Thyroid gland (tissue), 4 donors: ENCODE measurements at regions not wholly inside any gene's neighbourhood (a gene's known extent, or its start where the extent isn't known, plus 50 kb on each side); places are given as distances from the start of the nearest gene placed in this dataset.

ENCODE experiments used
- DNase-seq, 2 donors: peaks; one replicate each; pipeline ENCODE4 v3.0.0-alpha.2; 2019
- H3K27ac ChIP-seq, 3 donors: fragments of 200-600 bp; sonication (generic); 1 replicate in 2 of 3; 2 replicates in 1 of 3; pipeline ENCODE4 v1.5.1; 2016 to 2019; ENCODE audit warnings: mild to moderate bottlenecking in 1 of 3, moderate library complexity in 1 of 3
- H3K27me3 ChIP-seq: fragments of 200-600 bp; sonication (generic); one replicate; pipeline ENCODE4 v1.5.1; 2019
- H3K36me3 ChIP-seq, 2 donors: fragments of 200-600 bp; sonication (generic); one replicate each; pipeline ENCODE4 v1.5.1; 2016 to 2019
- H3K4me1 ChIP-seq, 2 donors: fragments of 200-600 bp; sonication (generic); one replicate each; pipeline ENCODE4 v1.5.1; 2017 to 2019
- H3K4me3 ChIP-seq, 3 donors: fragments of 200-600 bp; sonication (generic); replicated peaks in 1 of 3; 1 replicate in 2 of 3; 2 replicates in 1 of 3; pipeline ENCODE4 v1.5.1; 2016; ENCODE audit warnings: mild to moderate bottlenecking in 1 of 3
- H3K9me3 ChIP-seq: fragments of 200-600 bp; sonication (generic); one replicate; pipeline ENCODE4 v1.5.1; 2017
- CTCF ChIP-seq, 6 experiments: fragments of 200-600 bp in 3 of 6; fragments of 450-650 bp in 3 of 6; sonication (generic) in 3 of 6; IDR thresholded peaks; one replicate each; pipeline ENCODE4 v1.5.1; 2016 to 2019; ENCODE audit warnings: antibody characterized with exemption in 6 of 6, mild to moderate bottlenecking in 2 of 6, inconsistent platforms in 1 of 6, moderate library complexity in 1 of 6
- POLR2A ChIP-seq, 2 donors: fragments of 450-650 bp; IDR thresholded peaks; one replicate each; pipeline ENCODE4 v1.6.1; 2017; ENCODE audit warnings: antibody characterized with exemption in 2 of 2, mild to moderate bottlenecking in 2 of 2, moderate library complexity in 1 of 2
- WGBS, 2 donors: methylation state at CpG; one replicate each; pipeline ENCODE4 v1.1.5; 2017; 5-methylcytosine and 5-hydroxymethylcytosine counted together
- intact Hi-C: fragments of 100-400 bp; cut with DNase I; formaldehyde crosslinking; loops from one replicate; pipeline ENCODE4 v1.15.1; 2023

GRCh38 chr4:29009908-29010307 is 1710.3 kb upstream of the PCDH7 start:
- 71 to 78% methylated on average over 5 of the region's 5 CpGs for WGBS, 2 donors

GRCh38 chr4:29013341-29013740 is 1706.8 kb upstream of the PCDH7 start:
- no peak for DNase-seq
- H3K27me3 ChIP-seq = no peaks in the 10 kb centered on the region
- TF ChIP-seq CTCF (IDR thresholded peaks at IDR 0.05) = no peak
- no peak for TF ChIP-seq POLR2A (IDR thresholded peaks at IDR 0.05)
- H3K4me1 ChIP-seq = no peaks in the 10 kb centered on the region
- intact Hi-C loops = no loop called here
- no peak overlapping the region for H3K4me3 ChIP-seq
- H3K27ac ChIP-seq = no peak overlapping the region
- no peaks in the 10 kb centered on the region for H3K9me3 ChIP-seq
- 65 to 69% methylated on average over 2 of the region's 2 CpGs for WGBS, 2 donors
- H3K36me3 ChIP-seq = no peaks in the 10 kb centered on the region

More at GRCh38 chr4:29009908-29010307, 1710.3 kb upstream of the PCDH7 start:
- Histone ChIP-seq H3K4me3 (no peak overlapping the region), H3K36me3 (no peaks in the 10 kb centered on the region), H3K27me3 (no peaks in the 10 kb centered on the region), H3K9me3 (no peaks in the 10 kb centered on the region), H3K4me1 (no peaks in the 10 kb centered on the region), H3K27ac (no peak overlapping the region)
- intact Hi-C loops = no loop called here
- TF ChIP-seq CTCF (IDR thresholded peaks at IDR 0.05) (no peak), POLR2A (IDR thresholded peaks at IDR 0.05) (no peak)
- DNase-seq = no peak

- no peak for TF ChIP-seq CTCF (IDR thresholded peaks at IDR 0.05)
- TF ChIP-seq POLR2A (IDR thresholded peaks at IDR 0.05) = no peak
- Histone ChIP-seq H3K9me3 (no peaks in the 10 kb centered on the region), H3K27me3 (no peaks in the 10 kb centered on the region), H3K4me3 (no peak overlapping the region), H3K27ac (no peak overlapping the region), H3K4me1 (no peaks in the 10 kb centered on the region), H3K36me3 (no peaks in the 10 kb centered on the region)
- 91 to 95% methylated on average over 4 of the region's 4 CpGs for WGBS, 2 donors
- intact Hi-C loops = no loop called here
- no peak for DNase-seq
Observed at GRCh38 chr4:29014555-29014954, 1705.6 kb upstream of the PCDH7 start.

- H3K9me3 ChIP-seq = no peaks in the 10 kb centered on the region
- H3K4me1 ChIP-seq = no peaks in the 10 kb centered on the region
- no peaks in the 10 kb centered on the region for H3K27me3 ChIP-seq
- TF ChIP-seq CTCF (IDR thresholded peaks at IDR 0.05) (no peak), POLR2A (IDR thresholded peaks at IDR 0.05) (no peak)
- 64 to 90% methylated on average over 1 of the region's 1 CpG for WGBS, 2 donors
- H3K27ac ChIP-seq = no peak overlapping the region
- intact Hi-C loops = no loop called here
- H3K4me3 ChIP-seq = no peak overlapping the region
- DNase-seq = no peak
- no peaks in the 10 kb centered on the region for H3K36me3 ChIP-seq
Observed at GRCh38 chr4:29033703-29034102, 1686.5 kb upstream of the PCDH7 start.

- intact Hi-C loops = no loop called here
- no peak for TF ChIP-seq POLR2A (IDR thresholded peaks at IDR 0.05)
- TF ChIP-seq CTCF (IDR thresholded peaks at IDR 0.05) = no peak
- 89 to 94% methylated on average over 5 of the region's 5 CpGs for WGBS, 2 donors
Observed at GRCh38 chr4:29037501-29037900, 1682.7 kb upstream of the PCDH7 start.

More at GRCh38 chr4:29037501-29037900, 1682.7 kb upstream of the PCDH7 start:
- Histone ChIP-seq H3K27ac (no peak overlapping the region), H3K27me3 (no peaks in the 10 kb centered on the region), H3K4me3 (no peak overlapping the region), H3K36me3 (no peaks in the 10 kb centered on the region), H3K9me3 (no peaks in the 10 kb centered on the region), H3K4me1 (no peaks in the 10 kb centered on the region)
- DNase-seq = no peak
